Esophagus squamous epithelium (tissue), 5 donors: ENCODE measurements at regions not wholly inside any gene's neighbourhood (a gene's known extent, or its start where the extent isn't known, plus 50 kb on each side); places are given as distances from the start of the nearest gene placed in this dataset.

Experiments used
- DNase-seq: peaks from one replicate; lab custom pipeline; 2025; lab: John Stamatoyannopoulos, UW
- H3K27ac ChIP-seq, 4 donors: fragments of 200-600 bp; sonication (generic); one replicate each; pipeline ENCODE4 v1.5.1; 2016 to 2019; ENCODE audit warnings: mild to moderate bottlenecking in 1 of 4
- H3K27me3 ChIP-seq, 4 donors: fragments of 200-600 bp; sonication (generic); 1 replicate in 3 of 4; 2 replicates in 1 of 4; pipeline versions ENCODE4 v1.5.1 to v1.6.0; 2017 to 2021; ENCODE audit warnings: antibody characterized with exemption in 1 of 4
- H3K36me3 ChIP-seq, 3 donors: fragments of 200-600 bp; sonication (generic); one replicate each; pipeline ENCODE4 v1.5.1; 2016 to 2019
- H3K4me1 ChIP-seq, 3 donors: fragments of 200-600 bp; sonication (generic); one replicate each; pipeline ENCODE4 v1.5.1; 2017 to 2019
- H3K4me3 ChIP-seq, 4 donors: fragments of 200-600 bp; sonication (generic); 1 replicate in 3 of 4; 2 replicates in 1 of 4; pipeline ENCODE4 v1.5.1; 2016 to 2019; ENCODE audit warnings: mild to moderate bottlenecking in 2 of 4, moderate library complexity in 1 of 4
- H3K9me3 ChIP-seq, 3 donors: fragments of 200-600 bp; sonication (generic); one replicate each; pipeline ENCODE4 v1.5.1; 2016 to 2019
- POLR2A ChIP-seq, 4 donors: fragments of 450-650 bp; IDR thresholded peaks; one replicate each; pipeline ENCODE4 v1.6.1; 2017; ENCODE audit warnings: antibody characterized with exemption in 4 of 4, mild to moderate bottlenecking in 4 of 4, moderate library complexity in 3 of 4
- WGBS, 2 donors: methylation state at CpG; one replicate each; pipeline ENCODE4 v1.1.5; 2018; 5-methylcytosine and 5-hydroxymethylcytosine counted together
- intact Hi-C: fragments of 100-400 bp; cut with DNase I; formaldehyde crosslinking; loops from one replicate; pipeline ENCODE4 v1.15.0; 2022
- TF ChIP-seq, protein P1 (sequence below), 6 experiments: fragments of 450-650 bp in 4 of 6; fragments of 200-600 bp in 2 of 6; sonication (generic) in 2 of 6; IDR thresholded peaks; one replicate each; pipeline ENCODE4 v1.5.1; 2016 to 2019; ENCODE audit warnings: antibody characterized with exemption in 6 of 6, mild to moderate bottlenecking in 4 of 6, moderate library complexity in 4 of 6
- donor health status: DM: yes; HTN: yes; CAD: no.

DNA sequence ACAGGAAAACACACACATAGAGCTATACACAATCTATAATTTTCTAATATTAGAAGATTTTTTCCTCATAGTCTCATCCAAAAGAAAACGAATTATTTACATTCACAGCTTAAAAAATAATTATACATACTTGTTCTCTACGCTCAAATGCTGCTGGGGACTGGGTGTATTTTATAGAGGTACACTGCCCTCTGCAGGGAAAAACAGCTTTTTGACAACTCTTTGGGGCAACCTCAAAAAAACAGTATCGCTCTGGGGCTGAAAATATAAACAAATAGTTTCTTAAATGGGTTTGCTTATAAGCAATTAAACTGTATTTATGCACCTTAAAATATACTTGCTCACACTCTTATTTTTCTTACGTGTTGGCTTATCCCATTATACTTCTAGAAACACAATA, 261.8 kb upstream of the PSMD7 start:
- intact Hi-C loops, result no loop called here
- H3K27ac ChIP-seq, result no peak overlapping the region
- no peak for DNase-seq
- TF ChIP-seq, protein P1, sequence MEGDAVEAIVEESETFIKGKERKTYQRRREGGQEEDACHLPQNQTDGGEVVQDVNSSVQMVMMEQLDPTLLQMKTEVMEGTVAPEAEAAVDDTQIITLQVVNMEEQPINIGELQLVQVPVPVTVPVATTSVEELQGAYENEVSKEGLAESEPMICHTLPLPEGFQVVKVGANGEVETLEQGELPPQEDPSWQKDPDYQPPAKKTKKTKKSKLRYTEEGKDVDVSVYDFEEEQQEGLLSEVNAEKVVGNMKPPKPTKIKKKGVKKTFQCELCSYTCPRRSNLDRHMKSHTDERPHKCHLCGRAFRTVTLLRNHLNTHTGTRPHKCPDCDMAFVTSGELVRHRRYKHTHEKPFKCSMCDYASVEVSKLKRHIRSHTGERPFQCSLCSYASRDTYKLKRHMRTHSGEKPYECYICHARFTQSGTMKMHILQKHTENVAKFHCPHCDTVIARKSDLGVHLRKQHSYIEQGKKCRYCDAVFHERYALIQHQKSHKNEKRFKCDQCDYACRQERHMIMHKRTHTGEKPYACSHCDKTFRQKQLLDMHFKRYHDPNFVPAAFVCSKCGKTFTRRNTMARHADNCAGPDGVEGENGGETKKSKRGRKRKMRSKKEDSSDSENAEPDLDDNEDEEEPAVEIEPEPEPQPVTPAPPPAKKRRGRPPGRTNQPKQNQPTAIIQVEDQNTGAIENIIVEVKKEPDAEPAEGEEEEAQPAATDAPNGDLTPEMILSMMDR (IDR thresholded peaks at IDR 0.05), result no peak
- TF ChIP-seq POLR2A (IDR thresholded peaks at IDR 0.05), result no peak
- no peak overlapping the region for H3K4me3 ChIP-seq
- no peaks in the 10 kb centered on the region for H3K36me3 ChIP-seq
- WGBS, 2 donors, result 15 to 21% methylated on average over 4 of the region's 4 CpGs
- peaks cover 0 to 14% (median 0%) of the 10 kb centered on the region in 4 donors for H3K27me3 ChIP-seq
- H3K9me3 ChIP-seq, result no peaks in the 10 kb centered on the region
- H3K4me1 ChIP-seq, result no peaks in the 10 kb centered on the region

DNA sequence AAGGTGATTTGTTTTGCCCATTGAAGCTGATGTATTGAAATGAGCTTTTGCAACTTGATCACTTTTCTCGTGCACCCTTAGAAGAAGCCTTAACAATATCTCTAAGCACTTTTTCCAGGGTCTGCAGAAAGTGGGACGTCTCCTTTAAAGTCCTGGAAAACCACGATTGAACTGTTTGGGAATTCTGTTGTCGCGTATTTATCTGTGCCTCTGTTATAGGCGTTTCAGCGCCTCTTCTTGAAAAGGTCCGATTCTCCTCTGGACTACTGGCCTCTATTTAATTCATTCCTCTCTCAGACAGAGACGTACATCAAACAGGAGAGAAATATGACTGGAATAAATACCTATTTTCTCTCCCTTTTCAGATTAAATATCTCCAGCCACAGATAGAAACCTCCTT, 262.4 kb upstream of the PSMD7 start:
- Histone ChIP-seq H3K4me3 (no peak overlapping the region), H3K36me3 (no peaks in the 10 kb centered on the region), H3K9me3 (no peaks in the 10 kb centered on the region), H3K27me3 (peaks cover 0 to 14% (median 0%) of the 10 kb centered on the region in 4 donors), H3K27ac (no peak overlapping the region), H3K4me1 (no peaks in the 10 kb centered on the region)
- TF ChIP-seq, protein P1 (IDR thresholded peaks at IDR 0.05), result no peak
- TF ChIP-seq POLR2A (IDR thresholded peaks at IDR 0.05), result no peak
- no peak for DNase-seq
- intact Hi-C loops, result no loop called here
- WGBS, 2 donors, result 50 to 67% methylated on average over 9 of the region's 9 CpGs

DNA sequence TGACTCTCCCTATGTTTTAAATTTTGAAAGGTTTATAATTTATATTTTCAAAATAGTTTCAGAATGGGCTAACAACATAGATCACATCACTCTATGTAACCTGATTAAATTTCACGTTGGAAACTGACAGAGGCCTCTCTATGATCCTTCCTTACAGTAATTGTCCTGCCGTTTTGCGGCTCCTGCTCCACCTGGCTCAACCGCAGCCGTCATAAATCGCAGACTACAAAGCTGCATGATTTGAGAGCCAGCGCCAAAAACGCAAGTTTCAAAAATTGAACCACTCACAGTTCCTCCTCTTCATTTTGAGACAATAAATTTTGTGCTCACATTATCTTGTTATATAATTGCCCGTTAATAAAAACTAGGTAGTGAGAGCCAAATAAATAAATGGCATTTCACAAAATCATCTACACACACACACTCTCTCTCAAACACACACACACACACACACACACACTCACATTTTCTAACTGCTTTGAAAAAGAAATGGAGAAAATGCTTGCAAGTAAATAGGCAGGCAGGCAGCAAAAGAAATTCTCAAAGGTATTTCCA, 263.1 kb upstream of the PSMD7 start:
- intact Hi-C loops, result no loop called here
- Histone ChIP-seq H3K27me3 (peaks cover 0 to 14% (median 0%) of the 10 kb centered on the region in 4 donors), H3K4me1 (no peaks in the 10 kb centered on the region), H3K4me3 (no peak overlapping the region), H3K36me3 (no peaks in the 10 kb centered on the region), H3K27ac (no peak overlapping the region), H3K9me3 (no peaks in the 10 kb centered on the region)
- 50 to 56% methylated on average over 9 of the region's 9 CpGs for WGBS, 2 donors
- no peak for TF ChIP-seq POLR2A (IDR thresholded peaks at IDR 0.05)
- TF ChIP-seq, protein P1 (IDR thresholded peaks at IDR 0.05), result no peak
- DNase-seq, result no peak

DNA sequence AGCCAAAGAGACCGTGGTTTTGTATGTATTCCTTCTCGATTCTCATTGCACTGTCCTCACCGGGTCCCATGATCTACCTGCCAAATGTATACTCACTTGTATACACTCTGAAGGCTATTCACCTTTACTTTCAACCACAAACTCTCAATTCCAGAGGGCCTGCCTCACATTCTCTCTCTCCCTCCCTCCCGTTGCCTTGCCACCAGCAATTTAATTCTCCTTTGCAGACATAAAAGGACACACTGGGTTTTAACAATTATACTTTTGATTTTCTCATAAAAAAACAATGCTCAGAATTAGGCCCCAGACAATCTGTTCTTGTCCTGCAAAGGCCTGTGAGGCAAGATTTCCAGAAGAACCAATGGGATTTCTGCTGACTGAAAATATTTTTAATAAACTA, 265.1 kb upstream of the PSMD7 start:
- Histone ChIP-seq H3K27me3 (peaks cover 0 to 10% (median 0%) of the 10 kb centered on the region in 4 donors), H3K4me1 (no peaks in the 10 kb centered on the region), H3K36me3 (no peaks in the 10 kb centered on the region), H3K4me3 (no peak overlapping the region), H3K9me3 (no peaks in the 10 kb centered on the region), H3K27ac (no peak overlapping the region)
- TF ChIP-seq, protein P1 (IDR thresholded peaks at IDR 0.05), result no peak
- no peak for TF ChIP-seq POLR2A (IDR thresholded peaks at IDR 0.05)
- no peak for DNase-seq
- intact Hi-C loops, result no loop called here
- 66 to 73% methylated on average over 4 of the region's 4 CpGs for WGBS, 2 donors

DNA sequence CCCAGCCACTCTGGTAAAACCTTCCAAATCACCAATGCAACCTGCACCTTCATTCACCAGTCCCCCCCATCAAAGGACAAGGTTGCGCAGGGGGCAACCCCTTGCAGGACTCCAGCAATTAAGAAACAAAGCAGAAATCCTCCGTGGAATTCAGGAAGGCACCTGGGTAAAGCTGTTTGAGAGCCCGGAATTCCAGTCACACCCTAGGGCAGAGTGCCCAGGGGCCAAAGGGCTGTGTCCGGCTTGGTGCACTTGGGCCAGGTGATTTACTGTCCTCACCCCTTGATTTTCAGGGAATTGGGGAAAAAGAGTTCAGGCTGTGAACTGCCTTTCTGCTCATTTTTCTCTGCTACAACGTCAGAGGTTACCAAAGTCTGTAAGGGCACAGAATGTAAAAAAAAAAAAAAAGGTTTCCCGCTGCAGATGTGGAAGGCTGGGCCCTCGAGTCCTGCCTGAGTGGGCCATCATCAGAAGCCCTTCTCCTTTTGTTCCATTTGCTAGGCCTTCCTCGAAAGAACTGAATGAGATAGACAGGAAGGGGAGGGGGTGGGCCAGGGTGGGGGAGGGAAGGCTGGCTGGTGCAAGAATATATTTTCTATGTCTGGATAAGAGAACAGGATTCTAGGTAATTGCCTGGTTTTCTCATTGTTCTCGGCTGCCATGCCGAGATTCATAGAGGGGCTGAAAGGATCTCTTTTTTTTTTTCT, 266.5 kb upstream of the PSMD7 start:
- Histone ChIP-seq H3K9me3 (no peaks in the 10 kb centered on the region), H3K36me3 (no peaks in the 10 kb centered on the region), H3K27me3 (peaks cover 0 to 10% (median 0%) of the 10 kb centered on the region in 4 donors), H3K4me1 (no peaks in the 10 kb centered on the region), H3K4me3 (no peak overlapping the region), H3K27ac (no peak overlapping the region)
- intact Hi-C loops, result no loop called here
- TF ChIP-seq POLR2A (IDR thresholded peaks at IDR 0.05), result no peak
- TF ChIP-seq, protein P1 (IDR thresholded peaks at IDR 0.05), result no peak
- no peak for DNase-seq
- WGBS, 2 donors, result 58 to 64% methylated on average over 9 to 10 of the region's 10 CpGs
